ENCODE measurements at regions not wholly inside any gene's neighbourhood (a gene's known extent, or its start where the extent isn't known, plus 50 kb on each side); places are given as distances from the start of the nearest gene placed in this dataset.

- H3K27ac ChIP-seq (ENCODE audit: low read depth, low read length, poor library complexity, severe bottlenecking), result no peak overlapping the region
- H3K9me2 ChIP-seq (ENCODE audit: low read depth, low read length), result no peaks in the 10 kb centered on the region
- no peak overlapping the region for H3K4me2 ChIP-seq (ENCODE audit: low read length)
- no peak overlapping the region for H2AFZ ChIP-seq (ENCODE audit: low read length)
- H3K4me1 ChIP-seq (ENCODE audit: insufficient read depth, low read length, severe bottlenecking), result no peaks in the 10 kb centered on the region
- no peak overlapping the region for H3K9ac ChIP-seq (ENCODE audit: low read length)
- no peak for TF ChIP-seq EZH2 (IDR thresholded peaks at IDR 0.05; ENCODE audit: borderline replicate concordance, low read length)
- no peak for TF ChIP-seq CTCF (IDR thresholded peaks at IDR 0.05; ENCODE audit: low read length)
- no peaks in the 10 kb centered on the region for H4K20me1 ChIP-seq (ENCODE audit: insufficient read depth, low read length)
- H3K36me3 ChIP-seq (ENCODE audit: insufficient read depth, low read length), result no peaks in the 10 kb centered on the region
- no peaks in the 10 kb centered on the region for H3F3A ChIP-seq (ENCODE audit: insufficient read depth, low read length)
- no peak overlapping the region for H3K4me3 ChIP-seq (ENCODE audit: low read depth, low read length, poor library complexity, severe bottlenecking)
- no peaks in the 10 kb centered on the region for H3K79me2 ChIP-seq (ENCODE audit: insufficient read depth, low read length)
- H3K27me3 ChIP-seq (ENCODE audit: insufficient read depth, low read length), result no peaks in the 10 kb centered on the region
- no peaks in the 10 kb centered on the region for H3K9me3 ChIP-seq (ENCODE audit: low read length)
These were observed 122.5 kb upstream of the CLNK start for GRCh38 chr4:10806953-10807645.

DNA sequence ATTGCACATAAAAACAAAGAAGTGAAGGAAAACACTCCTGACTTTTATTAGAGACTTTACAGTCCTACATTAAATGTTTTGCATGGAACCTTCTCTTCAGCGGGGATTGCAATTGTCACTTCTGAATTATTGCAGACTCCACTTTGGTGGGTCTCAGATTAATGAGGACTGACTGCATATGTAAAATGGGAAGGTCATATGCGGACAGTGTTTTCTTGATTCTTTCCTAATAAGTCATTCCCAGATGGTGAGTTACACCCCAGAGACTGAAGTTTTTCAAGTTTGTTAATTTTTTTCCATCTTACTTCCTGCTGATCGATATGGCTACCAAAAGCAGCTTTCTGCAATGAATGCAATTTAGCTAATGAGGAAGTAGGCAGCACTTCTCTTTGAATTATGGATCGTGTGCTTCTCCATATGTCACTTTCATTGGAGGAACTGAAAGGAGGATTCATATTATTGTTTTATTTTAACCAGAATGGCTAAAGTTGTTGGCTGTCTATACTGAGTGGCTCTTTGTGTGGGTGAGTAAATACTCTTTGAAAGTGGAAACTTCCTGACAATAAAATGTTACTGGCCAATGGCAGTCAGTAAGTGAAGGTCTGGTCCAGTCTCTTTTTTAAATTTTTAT is 119.3 kb upstream of the CLNK start:
- H3F3A ChIP-seq (ENCODE audit: insufficient read depth, low read length), result no peaks in the 10 kb centered on the region
- no peaks in the 10 kb centered on the region for H3K4me1 ChIP-seq (ENCODE audit: insufficient read depth, low read length, severe bottlenecking)
- H3K9ac ChIP-seq (ENCODE audit: low read length), result no peak overlapping the region
- H3K27me3 ChIP-seq (ENCODE audit: insufficient read depth, low read length), result no peaks in the 10 kb centered on the region
- no peak overlapping the region for H3K4me3 ChIP-seq (ENCODE audit: low read depth, low read length, poor library complexity, severe bottlenecking)
- no peak overlapping the region for H3K27ac ChIP-seq (ENCODE audit: low read depth, low read length, poor library complexity, severe bottlenecking)
- TF ChIP-seq CTCF (IDR thresholded peaks at IDR 0.05; ENCODE audit: low read length) (no peak), EZH2 (IDR thresholded peaks at IDR 0.05; ENCODE audit: borderline replicate concordance, low read length) (no peak)
- no peaks in the 10 kb centered on the region for H3K9me3 ChIP-seq (ENCODE audit: low read length)
- H3K36me3 ChIP-seq (ENCODE audit: insufficient read depth, low read length), result no peaks in the 10 kb centered on the region
- no peaks in the 10 kb centered on the region for H3K9me2 ChIP-seq (ENCODE audit: low read depth, low read length)
- H3K79me2 ChIP-seq (ENCODE audit: insufficient read depth, low read length), result no peaks in the 10 kb centered on the region
- H3K4me2 ChIP-seq (ENCODE audit: low read length), result no peak overlapping the region
- no peaks in the 10 kb centered on the region for H4K20me1 ChIP-seq (ENCODE audit: insufficient read depth, low read length)
- no peak overlapping the region for H2AFZ ChIP-seq (ENCODE audit: low read length)

GRCh38 chr4:10787365-10787764 is 102.8 kb upstream of the CLNK start:
- no peak overlapping the region for H2AFZ ChIP-seq (ENCODE audit: low read length)
- no peak for TF ChIP-seq CTCF (IDR thresholded peaks at IDR 0.05; ENCODE audit: low read length)
- TF ChIP-seq EZH2 (IDR thresholded peaks at IDR 0.05; ENCODE audit: borderline replicate concordance, low read length), result no peak
- H3K79me2 ChIP-seq (ENCODE audit: insufficient read depth, low read length), result no peaks in the 10 kb centered on the region
- no peaks in the 10 kb centered on the region for H3K4me1 ChIP-seq (ENCODE audit: insufficient read depth, low read length, severe bottlenecking)
- H4K20me1 ChIP-seq (ENCODE audit: insufficient read depth, low read length), result no peaks in the 10 kb centered on the region
- H3F3A ChIP-seq (ENCODE audit: insufficient read depth, low read length), result no peaks in the 10 kb centered on the region
- no peak overlapping the region for H3K4me2 ChIP-seq (ENCODE audit: low read length)
- H3K4me3 ChIP-seq (ENCODE audit: low read depth, low read length, poor library complexity, severe bottlenecking), result no peak overlapping the region
- H3K9me2 ChIP-seq (ENCODE audit: low read depth, low read length), result no peaks in the 10 kb centered on the region
- H3K27ac ChIP-seq (ENCODE audit: low read depth, low read length, poor library complexity, severe bottlenecking), result no peak overlapping the region
- H3K9me3 ChIP-seq (ENCODE audit: low read length), result no peaks in the 10 kb centered on the region
- H3K36me3 ChIP-seq (ENCODE audit: insufficient read depth, low read length), result no peaks in the 10 kb centered on the region
- no peaks in the 10 kb centered on the region for H3K27me3 ChIP-seq (ENCODE audit: insufficient read depth, low read length)
- no peak overlapping the region for H3K9ac ChIP-seq (ENCODE audit: low read length)

Measured in OCI-LY1 (cell line).